NCI-H1417 (cell line): ENCODE measurements at regions not wholly inside any gene's neighbourhood (a gene's known extent, or its start where the extent isn't known, plus 50 kb on each side); places are given as distances from the start of the nearest gene placed in this dataset.
A peak's percentile ranks its signal among the peaks of the same experiment; 100 is the strongest.

Experiments
- DNase-seq, 3 experiments: peaks; one replicate each; lab custom pipeline; 2025; lab: John Stamatoyannopoulos, UW

- DNase-seq, result no peak
These were observed 133.0 kb upstream of the SLC14A2 start for GRCh38 chr18:45482286-45482685.

GRCh38 chr18:45487581-45487980 is 127.7 kb upstream of the SLC14A2 start:
- DNase-seq, result no peak

- no peak for DNase-seq
These were observed 126.6 kb upstream of the SLC14A2 start for GRCh38 chr18:45488645-45489044.

GRCh38 chr18:45493830-45494229 is 121.4 kb upstream of the SLC14A2 start:
- no peak for DNase-seq

GRCh38 chr18:45494811-45495210 is 120.5 kb upstream of the SLC14A2 start:
- DNase-seq, result no peak

- DNase-seq, result no peak
These were observed 118.5 kb upstream of the SLC14A2 start for GRCh38 chr18:45496741-45497140.

- DNase-seq, result no peak
These were observed 117.5 kb upstream of the SLC14A2 start for GRCh38 chr18:45497595-45498286.

GRCh38 chr18:45498287-45498658 is 117.0 kb upstream of the SLC14A2 start:
- no peak for DNase-seq

- DNase-seq, result no peak
These were observed 111.3 kb upstream of the SLC14A2 start for GRCh38 chr18:45503990-45504389.

GRCh38 chr18:45505497-45506206 is 109.6 kb upstream of the SLC14A2 start:
- DNase-seq, result no peak

- no peak for DNase-seq
These were observed 108.3 kb upstream of the SLC14A2 start for GRCh38 chr18:45506951-45507350.

- no peak for DNase-seq
These were observed 105.7 kb upstream of the SLC14A2 start for GRCh38 chr18:45509535-45509934.

- no peak for DNase-seq
These were observed 104.6 kb upstream of the SLC14A2 start for GRCh38 chr18:45510656-45511055.

GRCh38 chr18:45512363-45512953 is 102.8 kb upstream of the SLC14A2 start:
- no peak for DNase-seq

- peak in 1 of 3 experiments; percentile 26 for DNase-seq
These were observed 98.0 kb upstream of the SLC14A2 start for GRCh38 chr18:45517181-45517741.

- peak; percentile 15 to 73 (median 36) for DNase-seq
These were observed 96.7 kb upstream of the SLC14A2 start for GRCh38 chr18:45518311-45519155.

GRCh38 chr18:45519411-45520280 is 95.6 kb upstream of the SLC14A2 start:
- DNase-seq, result no peak

GRCh38 chr18:45521136-45521535 is 94.1 kb upstream of the SLC14A2 start:
- DNase-seq, result no peak

- no peak for DNase-seq
These were observed 93.5 kb upstream of the SLC14A2 start for GRCh38 chr18:45521777-45522176.

GRCh38 chr18:45522371-45522770 is 92.9 kb upstream of the SLC14A2 start:
- DNase-seq, result no peak

- DNase-seq, result no peak
These were observed 90.0 kb upstream of the SLC14A2 start for GRCh38 chr18:45525301-45525700.
